ENCODE measurements at regions not wholly inside any gene's neighbourhood (a gene's known extent, or its start where the extent isn't known, plus 50 kb on each side); places are given as distances from the start of the nearest gene placed in this dataset.

GRCh38 chr11:87659807-87660206 lies 515.4 kb downstream of the RAB38 start:
- Histone ChIP-seq H4K20me1 (ENCODE audit: insufficient read depth, low read length, poor library complexity, severe bottlenecking) (no peaks in the 10 kb centered on the region), H3K4me2 (ENCODE audit: low read depth, low read length, poor library complexity, severe bottlenecking) (no peak overlapping the region), H3K9me3 (ENCODE audit: insufficient read depth, low read depth, low read length) (no peaks in the 10 kb centered on the region), H3K4me3 (ENCODE audit: low read length, poor library complexity, severe bottlenecking) (no peak overlapping the region), H3K36me3 (ENCODE audit: insufficient read depth, low read length) (no peaks in the 10 kb centered on the region), H3K27me3 (ENCODE audit: insufficient read depth, low read length, poor library complexity, severe bottlenecking) (no peaks in the 10 kb centered on the region), H3F3A (ENCODE audit: low read depth) (no peaks in the 10 kb centered on the region), H2AFZ (ENCODE audit: low read length) (no peak overlapping the region), H3K79me2 (ENCODE audit: insufficient read depth, low read length) (no peaks in the 10 kb centered on the region), H3K9me2 (replicated peaks; ENCODE audit: low read depth, low read length) (no peaks in the 10 kb centered on the region), H3K4me1 (ENCODE audit: insufficient read depth, low read length, poor library complexity, severe bottlenecking) (no peaks in the 10 kb centered on the region), H3K9ac (ENCODE audit: low read depth, low read length, poor library complexity, severe bottlenecking) (no peak overlapping the region)
- TF ChIP-seq CTCF (conservative IDR thresholded peaks at IDR 0.05; ENCODE audit: low read length) (no peak), EZH2phosphoT487 (IDR thresholded peaks at IDR 0.05; ENCODE audit: borderline replicate concordance) (no peak)

GRCh38 chr11:87645626-87646025 lies 529.6 kb downstream of the RAB38 start:
- Histone ChIP-seq H3K27me3 (ENCODE audit: insufficient read depth, low read length, poor library complexity, severe bottlenecking) (no peaks in the 10 kb centered on the region), H3F3A (ENCODE audit: low read depth) (no peaks in the 10 kb centered on the region)

GRCh38 chr11:87639753-87640364 lies 535.4 kb downstream of the RAB38 start:
- H3K4me2 ChIP-seq (ENCODE audit: low read depth, low read length, poor library complexity, severe bottlenecking) = no peak overlapping the region
- H3K36me3 ChIP-seq (ENCODE audit: insufficient read depth, low read length) = no peaks in the 10 kb centered on the region
- H3K27me3 ChIP-seq (ENCODE audit: insufficient read depth, low read length, poor library complexity, severe bottlenecking) = no peaks in the 10 kb centered on the region
- H3K79me2 ChIP-seq (ENCODE audit: insufficient read depth, low read length) = no peaks in the 10 kb centered on the region
- no peaks in the 10 kb centered on the region for H3K9me2 ChIP-seq (replicated peaks; ENCODE audit: low read depth, low read length)
- H3K4me3 ChIP-seq (ENCODE audit: low read length, poor library complexity, severe bottlenecking) = no peak overlapping the region
- H3K9me3 ChIP-seq (ENCODE audit: insufficient read depth, low read depth, low read length) = no peaks in the 10 kb centered on the region
- H3K9ac ChIP-seq (ENCODE audit: low read depth, low read length, poor library complexity, severe bottlenecking) = no peak overlapping the region
- TF ChIP-seq CTCF (conservative IDR thresholded peaks at IDR 0.05; ENCODE audit: low read length) (no peak), EZH2phosphoT487 (IDR thresholded peaks at IDR 0.05; ENCODE audit: borderline replicate concordance) (no peak)
- no peaks in the 10 kb centered on the region for H3K4me1 ChIP-seq (ENCODE audit: insufficient read depth, low read length, poor library complexity, severe bottlenecking)
- no peak overlapping the region for H2AFZ ChIP-seq (ENCODE audit: low read length)
- H3F3A ChIP-seq (ENCODE audit: low read depth) = no peaks in the 10 kb centered on the region
- no peaks in the 10 kb centered on the region for H4K20me1 ChIP-seq (ENCODE audit: insufficient read depth, low read length, poor library complexity, severe bottlenecking)

More at GRCh38 chr11:87645626-87646025, 529.6 kb downstream of the RAB38 start:
- no peaks in the 10 kb centered on the region for H3K4me1 ChIP-seq (ENCODE audit: insufficient read depth, low read length, poor library complexity, severe bottlenecking)
- H3K4me3 ChIP-seq (ENCODE audit: low read length, poor library complexity, severe bottlenecking) = no peak overlapping the region
- H3K36me3 ChIP-seq (ENCODE audit: insufficient read depth, low read length) = no peaks in the 10 kb centered on the region
- H3K9me3 ChIP-seq (ENCODE audit: insufficient read depth, low read depth, low read length) = no peaks in the 10 kb centered on the region
- H3K4me2 ChIP-seq (ENCODE audit: low read depth, low read length, poor library complexity, severe bottlenecking) = no peak overlapping the region
- H3K9me2 ChIP-seq (replicated peaks; ENCODE audit: low read depth, low read length) = no peaks in the 10 kb centered on the region; the same call in 1 of the 2 replicates
- no peaks in the 10 kb centered on the region for H4K20me1 ChIP-seq (ENCODE audit: insufficient read depth, low read length, poor library complexity, severe bottlenecking)
- H3K79me2 ChIP-seq (ENCODE audit: insufficient read depth, low read length) = no peaks in the 10 kb centered on the region
- H3K9ac ChIP-seq (ENCODE audit: low read depth, low read length, poor library complexity, severe bottlenecking) = no peak overlapping the region
- no peak for TF ChIP-seq CTCF (conservative IDR thresholded peaks at IDR 0.05; ENCODE audit: low read length)
- no peak for TF ChIP-seq EZH2phosphoT487 (IDR thresholded peaks at IDR 0.05; ENCODE audit: borderline replicate concordance)
- no peak overlapping the region for H2AFZ ChIP-seq (ENCODE audit: low read length)
